Effector memory CD4-positive, alpha-beta T cell (primary cell): ENCODE measurements at regions not wholly inside any gene's neighbourhood (a gene's known extent, or its start where the extent isn't known, plus 50 kb on each side); places are given as distances from the start of the nearest gene placed in this dataset.

Experiments
- DNase-seq, 3 donors: peaks; one replicate each; pipeline ENCODE4 v3.0.0-alpha.2; 2020
- H3K27ac ChIP-seq: 2 replicates; pipeline ENCODE4 v1.7.0; 2013; ENCODE audit warnings: mild to moderate bottlenecking, low read length, moderate library complexity; ENCODE audit not compliant: insufficient read depth, poor library complexity, severe bottlenecking
- H3K27me3 ChIP-seq: replicated peaks from 2 replicates; pipeline ENCODE4 v1.7.0; 2013; ENCODE audit warnings: mild to moderate bottlenecking, low read length; ENCODE audit not compliant: insufficient read depth, control insufficient read depth, poor library complexity, severe bottlenecking
- H3K36me3 ChIP-seq: 2 replicates; pipeline ENCODE4 v1.7.0; 2013; ENCODE audit warnings: mild to moderate bottlenecking, low read length, moderate library complexity; ENCODE audit not compliant: control insufficient read depth, insufficient read depth
- H3K4me1 ChIP-seq: 2 replicates; pipeline ENCODE4 v1.7.0; 2013; ENCODE audit warnings: low read length, mild to moderate bottlenecking; ENCODE audit not compliant: control insufficient read depth, insufficient read depth, poor library complexity, severe bottlenecking
- H3K4me3 ChIP-seq: 2 replicates; pipeline ENCODE4 v1.7.0; 2013; ENCODE audit warnings: low read length, low read depth, mild to moderate bottlenecking; ENCODE audit not compliant: insufficient read depth, poor library complexity, severe bottlenecking
- H3K9me3 ChIP-seq: 2 replicates; pipeline ENCODE4 v1.7.0; 2013; ENCODE audit warnings: mild to moderate bottlenecking, low read length, moderate library complexity; ENCODE audit not compliant: control insufficient read depth

DNA sequence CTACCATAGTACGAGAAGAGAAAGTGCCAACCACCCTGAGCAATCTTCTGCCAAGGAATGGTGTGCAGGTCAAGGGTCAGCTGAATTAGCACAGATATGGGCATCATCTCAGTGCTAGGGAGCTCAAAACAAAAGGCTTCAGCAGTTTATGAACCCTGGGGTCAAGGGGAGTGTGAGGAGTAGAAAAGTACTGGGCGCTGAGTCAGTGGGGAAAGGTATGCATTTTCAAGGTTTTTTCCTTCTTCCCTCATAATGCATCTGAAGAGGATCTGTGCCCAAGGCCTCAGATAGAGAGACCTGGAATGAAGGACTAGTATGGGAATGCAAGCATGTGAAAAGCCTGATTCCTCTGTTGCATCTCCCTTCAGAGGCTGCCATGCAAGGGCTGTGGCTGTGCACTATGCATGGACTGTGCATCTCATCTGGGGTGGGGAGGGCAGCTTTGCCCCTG is 81.7 kb downstream of the PERP start:
- H3K4me1 ChIP-seq: no peaks in the 10 kb centered on the region
- no peak overlapping the region for H3K4me3 ChIP-seq
- no peak overlapping the region for H3K27ac ChIP-seq
- H3K27me3 ChIP-seq: no peaks in the 10 kb centered on the region
- DNase-seq: no peak
- no peaks in the 10 kb centered on the region for H3K36me3 ChIP-seq
- H3K9me3 ChIP-seq: no peaks in the 10 kb centered on the region

DNA sequence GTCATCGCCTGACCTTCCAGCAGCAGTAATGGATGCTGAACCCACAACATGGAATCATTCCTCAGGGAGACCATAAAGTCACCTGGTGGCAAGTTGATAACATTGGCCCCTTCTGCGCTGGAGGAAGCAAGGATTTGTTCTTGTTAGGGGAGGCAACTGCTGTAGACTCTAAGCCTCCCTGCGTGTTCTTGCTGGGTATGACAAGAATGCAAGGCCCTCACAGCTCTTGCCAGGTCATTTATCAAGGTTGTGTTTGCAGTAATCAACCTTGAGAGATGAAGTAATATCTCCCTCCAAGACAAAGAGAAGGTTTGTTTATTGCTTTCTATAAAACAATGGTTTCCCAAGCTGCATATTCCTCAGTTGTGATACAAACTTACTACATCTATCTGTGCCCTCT is 80.9 kb downstream of the PERP start:
- Histone ChIP-seq H3K36me3 (no peaks in the 10 kb centered on the region), H3K27ac (no peak overlapping the region), H3K4me1 (no peaks in the 10 kb centered on the region), H3K4me3 (no peak overlapping the region), H3K9me3 (no peaks in the 10 kb centered on the region), H3K27me3 (no peaks in the 10 kb centered on the region)
- no peak for DNase-seq

GRCh38 chr6:138028893-138029292 is 78.3 kb downstream of the PERP start:
- Histone ChIP-seq H3K4me3 (no peak overlapping the region), H3K4me1 (no peaks in the 10 kb centered on the region), H3K27ac (no peak overlapping the region), H3K9me3 (no peaks in the 10 kb centered on the region), H3K36me3 (no peaks in the 10 kb centered on the region), H3K27me3 (no peaks in the 10 kb centered on the region)
- DNase-seq: no peak

- H3K27me3 ChIP-seq: no peaks in the 10 kb centered on the region
- no peak overlapping the region for H3K4me3 ChIP-seq
- no peaks in the 10 kb centered on the region for H3K9me3 ChIP-seq
- DNase-seq: no peak
- H3K27ac ChIP-seq: no peak overlapping the region
- H3K36me3 ChIP-seq: no peaks in the 10 kb centered on the region
- H3K4me1 ChIP-seq: no peaks in the 10 kb centered on the region
These were observed 76.3 kb downstream of the PERP start for GRCh38 chr6:138030872-138031271.

GRCh38 chr6:138031417-138031816 is 75.8 kb downstream of the PERP start:
- Histone ChIP-seq H3K36me3 (no peaks in the 10 kb centered on the region), H3K27me3 (no peaks in the 10 kb centered on the region), H3K4me3 (no peak overlapping the region), H3K4me1 (no peaks in the 10 kb centered on the region), H3K27ac (no peak overlapping the region), H3K9me3 (no peaks in the 10 kb centered on the region)
- DNase-seq: no peak

DNA sequence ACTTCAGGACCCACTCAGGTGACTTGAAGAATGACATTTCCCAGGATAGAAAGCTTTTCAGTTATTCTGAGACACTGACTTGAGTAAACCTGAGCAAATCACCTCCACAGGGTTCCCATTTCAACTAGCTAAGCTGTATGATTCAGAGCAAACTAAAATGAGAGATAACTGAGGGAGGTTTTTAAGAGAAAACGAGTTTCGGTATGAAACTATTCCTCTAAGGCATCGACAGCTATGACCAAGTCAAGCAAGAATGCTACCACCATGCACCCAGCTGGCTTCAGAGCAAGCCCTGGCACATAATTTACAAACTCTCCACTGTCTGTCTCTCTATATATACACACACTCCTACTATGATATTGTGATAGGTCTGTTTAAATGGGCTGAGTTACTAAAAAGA is 75.4 kb downstream of the PERP start:
- H3K4me3 ChIP-seq: no peak overlapping the region
- no peaks in the 10 kb centered on the region for H3K9me3 ChIP-seq
- no peaks in the 10 kb centered on the region for H3K27me3 ChIP-seq
- H3K4me1 ChIP-seq: no peaks in the 10 kb centered on the region
- DNase-seq: no peak
- H3K27ac ChIP-seq: no peak overlapping the region
- H3K36me3 ChIP-seq: no peaks in the 10 kb centered on the region

- no peak for DNase-seq
- no peaks in the 10 kb centered on the region for H3K36me3 ChIP-seq
- H3K4me1 ChIP-seq: no peaks in the 10 kb centered on the region
- H3K4me3 ChIP-seq: no peak overlapping the region
- H3K27me3 ChIP-seq: no peaks in the 10 kb centered on the region
- no peak overlapping the region for H3K27ac ChIP-seq
- no peaks in the 10 kb centered on the region for H3K9me3 ChIP-seq
These were observed 74.6 kb downstream of the PERP start for GRCh38 chr6:138032571-138032970.

DNA sequence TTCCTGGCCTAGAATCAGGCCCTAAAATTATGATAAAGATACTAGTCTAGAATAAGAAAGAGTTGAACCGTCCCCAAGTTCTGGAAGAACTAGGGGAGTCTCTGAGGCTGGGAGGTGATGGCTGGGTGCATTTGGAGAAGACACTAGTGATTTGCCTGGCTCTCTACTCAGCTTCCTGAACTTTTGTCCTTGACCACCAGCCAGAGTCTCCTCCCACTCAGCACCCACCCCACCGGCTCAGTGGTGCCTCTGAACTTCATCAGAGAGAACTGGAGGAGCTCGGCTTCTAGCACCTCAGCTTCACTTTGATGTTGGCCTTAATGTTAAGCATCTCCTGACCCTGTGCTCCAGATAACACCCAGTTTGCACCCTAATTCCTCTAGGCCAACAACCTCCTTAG is 73.0 kb downstream of the PERP start:
- Histone ChIP-seq H3K9me3 (no peaks in the 10 kb centered on the region), H3K27me3 (no peaks in the 10 kb centered on the region), H3K4me3 (no peak overlapping the region), H3K4me1 (no peaks in the 10 kb centered on the region), H3K36me3 (no peaks in the 10 kb centered on the region), H3K27ac (no peak overlapping the region)
- no peak for DNase-seq

DNA sequence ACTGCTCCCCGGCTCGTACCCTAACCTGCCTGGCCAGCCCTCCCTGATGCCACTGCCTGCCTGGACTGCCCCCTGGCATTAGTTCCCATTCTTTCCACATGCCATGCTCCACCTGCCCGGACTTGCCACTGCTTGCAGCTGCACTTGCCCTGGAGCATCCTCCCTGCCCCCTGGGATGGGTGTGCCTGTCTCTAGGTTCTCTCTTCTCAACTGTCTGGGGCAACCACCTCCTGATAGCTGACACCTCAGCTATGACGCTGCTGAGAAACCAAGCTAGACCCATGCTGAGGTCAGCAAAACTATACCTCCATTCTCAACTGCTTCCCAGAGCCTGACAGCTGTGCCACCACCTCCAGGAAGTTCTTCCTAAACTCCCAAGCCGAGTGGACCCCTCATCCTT is 72.1 kb downstream of the PERP start:
- Histone ChIP-seq H3K36me3 (no peaks in the 10 kb centered on the region), H3K9me3 (no peaks in the 10 kb centered on the region), H3K27me3 (no peaks in the 10 kb centered on the region), H3K4me3 (no peak overlapping the region), H3K4me1 (no peaks in the 10 kb centered on the region), H3K27ac (no peak overlapping the region)
- no peak for DNase-seq

- Histone ChIP-seq H3K27me3 (no peaks in the 10 kb centered on the region), H3K27ac (no peak overlapping the region), H3K36me3 (no peaks in the 10 kb centered on the region), H3K9me3 (no peaks in the 10 kb centered on the region), H3K4me1 (no peaks in the 10 kb centered on the region), H3K4me3 (no peak overlapping the region)
- no peak for DNase-seq
These were observed 71.1 kb downstream of the PERP start for GRCh38 chr6:138036111-138036510.

GRCh38 chr6:138037009-138037504 is 70.2 kb downstream of the PERP start:
- no peaks in the 10 kb centered on the region for H3K9me3 ChIP-seq
- no peak for DNase-seq
- H3K4me3 ChIP-seq: no peak overlapping the region
- H3K27me3 ChIP-seq: no peaks in the 10 kb centered on the region
- no peaks in the 10 kb centered on the region for H3K36me3 ChIP-seq
- H3K4me1 ChIP-seq: no peaks in the 10 kb centered on the region
- no peak overlapping the region for H3K27ac ChIP-seq
